Stimulated activated CD4-positive, alpha-beta T cell treated with anti-CD3 and anti-CD28 coated beads, TNF-alpha, amount 100 ng/mL, for 1 hour (primary cell): ENCODE measurements at regions not wholly inside any gene's neighbourhood (a gene's known extent, or its start where the extent isn't known, plus 50 kb on each side); places are given as distances from the start of the nearest gene placed in this dataset.

Experiments used
- DNase-seq, 3 donors: peaks; one replicate each; pipeline ENCODE4 v3.0.0-alpha.2; 2020; ENCODE audit warnings: low read depth in 3 of 3, low spot score in 1 of 3

- DNase-seq = no peak
Observed at GRCh38 chr12:61369241-61369910, 890.8 kb upstream of the USP15 start.

GRCh38 chr12:61384511-61384910, 875.7 kb upstream of the USP15 start:
- no peak for DNase-seq

GRCh38 chr12:61385771-61386170, 874.4 kb upstream of the USP15 start:
- DNase-seq = no peak

GRCh38 chr12:61397668-61398067, 862.5 kb upstream of the USP15 start:
- no peak for DNase-seq

- no peak for DNase-seq
Observed at GRCh38 chr12:61412201-61412600, 848.0 kb upstream of the USP15 start.

GRCh38 chr12:61414470-61414869, 845.7 kb upstream of the USP15 start:
- DNase-seq = no peak

- DNase-seq = no peak
Observed at GRCh38 chr12:61422786-61423185, 837.4 kb upstream of the USP15 start.

GRCh38 chr12:61452076-61452475, 808.1 kb upstream of the USP15 start:
- DNase-seq = no peak

GRCh38 chr12:61487728-61488127, 772.5 kb upstream of the USP15 start:
- DNase-seq = no peak

GRCh38 chr12:61490526-61491498, 769.4 kb upstream of the USP15 start:
- no peak for DNase-seq

GRCh38 chr12:61502179-61502578, 758.0 kb upstream of the USP15 start:
- no peak for DNase-seq

GRCh38 chr12:61504396-61505080, 755.7 kb upstream of the USP15 start:
- no peak for DNase-seq

GRCh38 chr12:61513499-61513898, 746.7 kb upstream of the USP15 start:
- DNase-seq = no peak

- DNase-seq = no peak
Observed at GRCh38 chr12:61514016-61514415, 746.2 kb upstream of the USP15 start.

GRCh38 chr12:61521258-61521657, 738.9 kb upstream of the USP15 start:
- DNase-seq = no peak

GRCh38 chr12:61523276-61523992, 736.8 kb upstream of the USP15 start:
- no peak for DNase-seq

- DNase-seq = no peak
Observed at GRCh38 chr12:61524851-61525250, 735.4 kb upstream of the USP15 start.

- no peak for DNase-seq
Observed at GRCh38 chr12:61525331-61525730, 734.9 kb upstream of the USP15 start.

- DNase-seq = no peak
Observed at GRCh38 chr12:61530456-61530855, 729.7 kb upstream of the USP15 start.

GRCh38 chr12:61531195-61531594, 729.0 kb upstream of the USP15 start:
- no peak for DNase-seq

GRCh38 chr12:61536117-61536516, 724.1 kb upstream of the USP15 start:
- DNase-seq = no peak
